PC-9 (cell line): ENCODE measurements at regions not wholly inside any gene's neighbourhood (a gene's known extent, or its start where the extent isn't known, plus 50 kb on each side); places are given as distances from the start of the nearest gene placed in this dataset.

Experiments
- EZH2 ChIP-seq: fragments of 200-600 bp; sonication (generic); IDR thresholded peaks from 2 replicates; pipeline ENCODE4 v1.8.0; 2017; ENCODE audit warnings: antibody characterized with exemption, low read depth
- TF ChIP-seq, protein P1 (sequence below): fragments of 200-600 bp; sonication (generic); conservative IDR thresholded peaks from 2 replicates; pipeline ENCODE4 v1.6.1; 2017; ENCODE audit warnings: mixed run types, antibody characterized with exemption, mild to moderate bottlenecking, moderate library complexity

DNA sequence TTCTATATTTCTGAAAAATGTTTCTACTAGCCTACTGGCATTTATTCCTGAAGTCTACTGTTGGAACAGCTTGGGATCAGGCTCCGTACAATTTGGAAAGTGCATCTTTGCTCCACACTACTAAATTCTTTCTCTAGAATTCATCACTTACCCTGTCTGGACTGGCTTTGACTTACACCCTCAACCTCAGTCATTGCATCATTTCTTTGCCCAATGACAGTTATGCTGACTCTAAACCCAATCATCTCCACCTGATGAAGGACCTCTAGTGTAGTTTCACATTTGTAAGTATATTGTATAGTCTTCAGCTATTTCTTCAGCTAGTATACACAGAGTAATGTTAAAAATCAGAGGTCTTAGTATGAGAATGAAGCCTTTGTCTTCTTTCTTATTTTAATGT is 359.6 kb upstream of the MC4R start:
- TF ChIP-seq, protein P1, sequence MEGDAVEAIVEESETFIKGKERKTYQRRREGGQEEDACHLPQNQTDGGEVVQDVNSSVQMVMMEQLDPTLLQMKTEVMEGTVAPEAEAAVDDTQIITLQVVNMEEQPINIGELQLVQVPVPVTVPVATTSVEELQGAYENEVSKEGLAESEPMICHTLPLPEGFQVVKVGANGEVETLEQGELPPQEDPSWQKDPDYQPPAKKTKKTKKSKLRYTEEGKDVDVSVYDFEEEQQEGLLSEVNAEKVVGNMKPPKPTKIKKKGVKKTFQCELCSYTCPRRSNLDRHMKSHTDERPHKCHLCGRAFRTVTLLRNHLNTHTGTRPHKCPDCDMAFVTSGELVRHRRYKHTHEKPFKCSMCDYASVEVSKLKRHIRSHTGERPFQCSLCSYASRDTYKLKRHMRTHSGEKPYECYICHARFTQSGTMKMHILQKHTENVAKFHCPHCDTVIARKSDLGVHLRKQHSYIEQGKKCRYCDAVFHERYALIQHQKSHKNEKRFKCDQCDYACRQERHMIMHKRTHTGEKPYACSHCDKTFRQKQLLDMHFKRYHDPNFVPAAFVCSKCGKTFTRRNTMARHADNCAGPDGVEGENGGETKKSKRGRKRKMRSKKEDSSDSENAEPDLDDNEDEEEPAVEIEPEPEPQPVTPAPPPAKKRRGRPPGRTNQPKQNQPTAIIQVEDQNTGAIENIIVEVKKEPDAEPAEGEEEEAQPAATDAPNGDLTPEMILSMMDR: no peak
- TF ChIP-seq EZH2: no peak
